Activated T-cell treated with anti-CD3 and anti-CD28 coated beads, Interleukin-2, amount 50 U/mL, for 72 hours (primary cell): ENCODE measurements at regions not wholly inside any gene's neighbourhood (a gene's known extent, or its start where the extent isn't known, plus 50 kb on each side); places are given as distances from the start of the nearest gene placed in this dataset.

Source experiments
- ATAC-seq, 2 donors: fragments of 150-1000 bp; cut with Tn5 transposase; replicated peaks in 1 of 2; 2 replicates each; pipeline ENCODE4 v1.10.0; 2021; ENCODE audit warnings: moderate library complexity in 2 of 2, mild to moderate bottlenecking in 1 of 2
- DNase-seq, 2 donors: peaks; one replicate each; pipeline ENCODE4 v3.0.0; 2021 to 2022; ENCODE audit warnings: mixed read lengths in 1 of 2
- H3K27ac Mint-ChIP-seq: one replicate; pipeline ENCODE4 v1.8.0; 2022; ENCODE audit warnings: mild to moderate bottlenecking, moderate library complexity, mixed read lengths
- H3K27me3 Mint-ChIP-seq: one replicate; pipeline ENCODE4 v1.8.0; 2022; ENCODE audit warnings: low read depth, mixed read lengths
- H3K36me3 Mint-ChIP-seq, 2 donors: one replicate each; pipeline ENCODE4 v1.8.0; 2022; ENCODE audit warnings: mixed read lengths in 2 of 2, mild to moderate bottlenecking in 1 of 2; ENCODE audit not compliant: insufficient read depth in 2 of 2
- H3K4me1 Mint-ChIP-seq: one replicate; pipeline ENCODE4 v1.8.0; 2022; ENCODE audit warnings: low read depth, mixed read lengths
- H3K4me3 Mint-ChIP-seq, 2 donors: one replicate each; pipeline ENCODE4 v1.8.0; 2022; ENCODE audit warnings: mild to moderate bottlenecking in 2 of 2, mixed read lengths in 2 of 2, moderate library complexity in 2 of 2
- H3K9me3 Mint-ChIP-seq, 2 donors: one replicate each; pipeline ENCODE4 v1.8.0; 2022; ENCODE audit warnings: mixed read lengths in 2 of 2

DNA sequence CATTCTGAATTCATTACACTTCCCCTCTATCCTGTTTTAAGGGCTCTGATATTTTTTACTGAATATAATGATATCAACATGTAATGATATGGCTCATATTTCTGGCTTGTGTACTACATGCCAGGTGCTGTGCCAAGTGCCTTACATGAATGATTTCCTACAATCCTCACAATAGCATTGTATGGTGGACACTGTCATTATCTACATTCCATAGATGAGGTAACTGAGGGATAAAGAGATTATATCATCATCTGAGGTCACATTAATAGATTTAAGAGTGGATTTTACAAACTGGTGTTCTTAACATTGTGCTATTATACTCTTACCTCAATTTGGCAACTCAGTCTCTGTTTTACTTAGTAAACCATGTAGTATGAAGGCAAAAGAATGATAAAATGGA is 502.0 kb downstream of the LIG4 start:
- Mint-ChIP-seq H3K36me3 (no peaks in the 10 kb centered on the region), H3K27me3 (no peaks in the 10 kb centered on the region), H3K27ac (no peak overlapping the region), H3K4me1 (no peaks in the 10 kb centered on the region), H3K4me3 (no peak overlapping the region), H3K9me3 (peaks cover 2 to 5% of the 10 kb centered on the region in 2 donors)
- no peak for DNase-seq
- no peak for ATAC-seq

GRCh38 chr13:107712145-107712860 is 503.0 kb downstream of the LIG4 start:
- H3K4me1 Mint-ChIP-seq: no peaks in the 10 kb centered on the region
- H3K36me3 Mint-ChIP-seq: no peaks in the 10 kb centered on the region
- H3K27me3 Mint-ChIP-seq: no peaks in the 10 kb centered on the region
- no peak for ATAC-seq
- H3K9me3 Mint-ChIP-seq: peaks cover 2 to 3% of the 10 kb centered on the region in 2 donors
- no peak for DNase-seq
- H3K4me3 Mint-ChIP-seq: no peak overlapping the region
- no peak overlapping the region for H3K27ac Mint-ChIP-seq

- DNase-seq: no peak
- peaks cover 6 to 7% of the 10 kb centered on the region in 2 donors for H3K9me3 Mint-ChIP-seq
- H3K4me3 Mint-ChIP-seq: no peak overlapping the region
- no peak for ATAC-seq
- no peaks in the 10 kb centered on the region for H3K27me3 Mint-ChIP-seq
- no peaks in the 10 kb centered on the region for H3K4me1 Mint-ChIP-seq
- H3K27ac Mint-ChIP-seq: no peak overlapping the region
- no peaks in the 10 kb centered on the region for H3K36me3 Mint-ChIP-seq
Measured at GRCh38 chr13:107690181-107690580, 525.2 kb downstream of the LIG4 start.

DNA sequence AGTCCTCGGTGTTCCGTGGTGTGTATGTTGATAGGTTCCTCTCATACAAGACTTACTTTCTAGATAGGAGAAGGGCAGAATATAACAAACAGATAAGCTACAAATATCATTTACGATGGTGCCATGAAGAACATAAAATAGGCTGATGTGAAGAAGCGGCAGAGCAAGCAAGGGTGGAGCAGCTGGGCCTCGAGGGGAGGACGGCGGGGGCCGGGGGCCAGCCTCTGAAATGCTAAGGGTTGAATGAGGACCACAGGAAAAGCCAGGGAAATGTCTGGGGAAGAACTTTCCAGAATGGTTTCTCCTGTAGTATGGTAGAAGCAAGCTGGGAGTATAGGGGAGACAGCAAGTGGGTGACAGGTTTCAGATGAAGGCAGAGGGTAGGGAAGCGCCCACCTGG is 529.5 kb downstream of the LIG4 start:
- ATAC-seq: no peak
- Mint-ChIP-seq H3K27ac (no peak overlapping the region), H3K36me3 (no peaks in the 10 kb centered on the region), H3K9me3 (peaks cover 7 to 8% of the 10 kb centered on the region in 2 donors), H3K27me3 (no peaks in the 10 kb centered on the region), H3K4me3 (no peak overlapping the region), H3K4me1 (no peaks in the 10 kb centered on the region)
- DNase-seq: no peak

- no peaks in the 10 kb centered on the region for H3K27me3 Mint-ChIP-seq
- no peak overlapping the region for H3K4me3 Mint-ChIP-seq
- no peaks in the 10 kb centered on the region for H3K36me3 Mint-ChIP-seq
- H3K9me3 Mint-ChIP-seq: peaks cover 9% of the 10 kb centered on the region in 2 donors
- ATAC-seq: no peak
- no peaks in the 10 kb centered on the region for H3K4me1 Mint-ChIP-seq
- DNase-seq: no peak
- H3K27ac Mint-ChIP-seq: no peak overlapping the region
Measured at GRCh38 chr13:107681600-107681999, 533.7 kb downstream of the LIG4 start.

DNA sequence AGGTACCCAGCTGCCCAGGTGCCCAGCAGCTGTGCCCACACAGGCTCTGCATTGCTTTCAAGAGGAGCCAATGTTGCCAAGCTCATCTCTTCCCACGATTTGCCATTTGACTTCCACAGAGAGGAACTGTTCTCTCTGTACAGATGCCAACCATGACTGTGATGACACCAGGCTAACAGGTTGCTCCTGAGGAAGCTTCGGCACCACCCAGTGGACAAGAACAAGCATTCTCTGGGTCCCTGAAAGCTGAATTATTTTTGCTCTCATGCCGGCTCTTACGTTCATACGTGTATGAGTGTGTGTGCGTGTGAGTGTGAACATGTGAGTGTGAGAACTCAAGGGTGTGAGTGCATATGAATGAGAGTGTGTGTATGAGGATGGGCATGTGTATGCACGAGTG is 535.2 kb downstream of the LIG4 start:
- H3K4me3 Mint-ChIP-seq: no peak overlapping the region
- no peak for ATAC-seq

GRCh38 chr13:107678075-107678689 is 537.2 kb downstream of the LIG4 start:
- peaks cover 3 to 6% of the 10 kb centered on the region in 2 donors for H3K9me3 Mint-ChIP-seq
- no peak overlapping the region for H3K4me3 Mint-ChIP-seq
- H3K27me3 Mint-ChIP-seq: no peaks in the 10 kb centered on the region
- ATAC-seq: no peak
- no peaks in the 10 kb centered on the region for H3K36me3 Mint-ChIP-seq
- DNase-seq: no peak
- H3K27ac Mint-ChIP-seq: no peak overlapping the region
- no peaks in the 10 kb centered on the region for H3K4me1 Mint-ChIP-seq

More for the DNA sequence above, 535.2 kb downstream of the LIG4 start:
- no peaks in the 10 kb centered on the region for H3K4me1 Mint-ChIP-seq
- peaks cover 3 to 4% of the 10 kb centered on the region in 2 donors for H3K9me3 Mint-ChIP-seq
- H3K36me3 Mint-ChIP-seq: no peaks in the 10 kb centered on the region
- H3K27ac Mint-ChIP-seq: no peak overlapping the region
- H3K27me3 Mint-ChIP-seq: no peaks in the 10 kb centered on the region
- no peak for DNase-seq

DNA sequence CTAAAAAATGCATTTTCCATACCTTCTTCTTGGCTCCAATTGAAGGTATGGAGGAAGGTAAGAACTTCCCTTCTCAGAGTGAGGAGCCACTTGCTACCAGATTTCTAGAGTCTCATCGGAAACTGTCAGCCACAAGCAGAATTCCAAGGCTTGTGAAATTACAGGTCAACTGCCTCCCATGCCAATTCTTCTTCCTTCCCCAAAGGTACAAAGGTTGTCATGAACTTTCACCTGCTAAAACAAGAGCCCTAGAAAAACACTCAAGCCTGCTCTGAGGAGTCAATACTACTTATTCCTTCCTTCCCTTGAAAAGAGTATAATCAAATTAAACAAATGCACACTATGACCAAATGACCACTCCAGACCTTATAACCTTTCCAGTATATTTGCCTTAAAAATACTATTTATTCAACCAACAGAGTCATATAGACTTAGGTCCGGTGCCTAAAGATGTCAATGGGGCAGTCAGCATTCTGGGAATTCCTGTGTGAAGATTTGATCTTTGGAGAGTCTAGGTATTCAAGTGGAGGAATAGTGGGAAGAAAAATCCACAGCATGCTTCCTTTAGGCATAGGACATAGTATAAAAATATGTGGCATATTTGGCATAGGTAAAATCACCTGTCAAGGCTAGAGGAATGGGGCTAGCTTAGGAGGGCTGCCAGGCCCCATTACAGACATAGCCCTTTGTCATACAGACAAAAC is 539.3 kb downstream of the LIG4 start:
- peaks cover 3 to 10% of the 10 kb centered on the region in 2 donors for H3K9me3 Mint-ChIP-seq
- no peaks in the 10 kb centered on the region for H3K4me1 Mint-ChIP-seq

GRCh38 chr13:107669391-107669993 is 545.8 kb downstream of the LIG4 start:
- Mint-ChIP-seq H3K9me3 (peaks cover 3 to 8% of the 10 kb centered on the region in 2 donors), H3K27ac (no peak overlapping the region), H3K36me3 (no peaks in the 10 kb centered on the region), H3K27me3 (no peaks in the 10 kb centered on the region), H3K4me3 (no peak overlapping the region), H3K4me1 (no peaks in the 10 kb centered on the region)
- ATAC-seq: no peak
- DNase-seq: no peak

More for the DNA sequence above, 539.3 kb downstream of the LIG4 start:
- Mint-ChIP-seq H3K27me3 (no peaks in the 10 kb centered on the region), H3K36me3 (no peaks in the 10 kb centered on the region), H3K27ac (no peak overlapping the region), H3K4me3 (no peak overlapping the region)
- ATAC-seq: no peak
- no peak for DNase-seq

DNA sequence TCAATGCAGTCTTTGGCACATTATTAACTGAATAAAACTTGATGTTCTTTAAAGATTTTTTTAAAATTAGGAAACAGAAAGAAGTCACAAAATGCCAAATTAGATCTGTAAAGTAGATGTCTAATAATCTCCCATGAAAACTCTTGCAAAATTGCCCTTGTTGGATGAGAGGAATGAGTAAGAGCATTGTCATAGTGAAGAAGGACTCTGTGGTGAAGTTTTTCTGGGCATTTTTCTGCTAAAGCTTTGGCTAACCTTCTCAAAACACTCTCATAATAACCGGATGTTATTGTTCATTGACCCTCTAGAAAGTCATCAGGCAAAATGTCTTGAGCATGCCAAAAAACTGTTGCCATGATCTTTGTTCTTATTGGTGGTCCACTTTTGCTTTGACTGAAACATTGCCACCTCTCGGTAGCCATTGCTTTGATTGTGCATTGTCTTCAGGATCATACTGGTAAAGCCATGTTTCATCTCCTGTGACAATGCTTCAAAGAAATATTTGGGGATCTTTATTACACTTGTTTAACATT is 549.3 kb downstream of the LIG4 start:
- H3K27me3 Mint-ChIP-seq: no peaks in the 10 kb centered on the region
- no peak overlapping the region for H3K4me3 Mint-ChIP-seq
- H3K36me3 Mint-ChIP-seq: no peaks in the 10 kb centered on the region
- DNase-seq (no peak), ATAC-seq (no peak)
- H3K27ac Mint-ChIP-seq: no peak overlapping the region
- H3K9me3 Mint-ChIP-seq: peaks cover 7 to 12% of the 10 kb centered on the region in 2 donors
- H3K4me1 Mint-ChIP-seq: no peaks in the 10 kb centered on the region

GRCh38 chr13:107650081-107650701 is 565.1 kb downstream of the LIG4 start:
- no peak overlapping the region for H3K27ac Mint-ChIP-seq
- no peaks in the 10 kb centered on the region for H3K27me3 Mint-ChIP-seq
- ATAC-seq: peak in 1 of 2 donors; percentile 41
- no peaks in the 10 kb centered on the region for H3K4me1 Mint-ChIP-seq
- H3K36me3 Mint-ChIP-seq: no peaks in the 10 kb centered on the region
- peak; percentile 35 to 43 for DNase-seq
- no peak overlapping the region for H3K4me3 Mint-ChIP-seq
- H3K9me3 Mint-ChIP-seq: peaks cover 2 to 3% of the 10 kb centered on the region in 2 donors

DNA sequence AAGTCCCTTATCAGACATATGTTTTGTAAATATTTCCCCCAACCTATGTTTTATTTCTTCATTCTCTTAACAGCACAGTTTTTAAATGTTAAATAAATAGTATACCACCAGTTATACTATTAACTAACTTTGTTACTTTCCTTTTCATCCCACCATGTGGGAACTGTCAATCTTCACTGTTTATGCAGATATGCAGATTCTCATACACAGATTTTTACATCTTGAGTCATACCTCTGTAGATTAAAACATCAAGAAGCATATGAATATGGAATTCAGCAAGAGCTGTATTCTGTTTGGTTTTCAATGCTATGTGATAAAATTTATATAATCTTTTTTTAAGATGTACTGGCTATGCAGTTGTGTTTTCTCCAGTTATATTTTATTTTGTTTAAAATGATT is 566.3 kb downstream of the LIG4 start:
- Mint-ChIP-seq H3K36me3 (no peaks in the 10 kb centered on the region), H3K9me3 (peaks cover 0 to 3% of the 10 kb centered on the region in 2 donors), H3K4me3 (no peak overlapping the region), H3K27me3 (no peaks in the 10 kb centered on the region), H3K27ac (no peak overlapping the region), H3K4me1 (no peaks in the 10 kb centered on the region)
- ATAC-seq (no peak), DNase-seq (no peak)
